ENCODE measurements at regions not wholly inside any gene's neighbourhood (a gene's known extent, or its start where the extent isn't known, plus 50 kb on each side); places are given as distances from the start of the nearest gene placed in this dataset.
A peak's percentile ranks its signal among the peaks of the same experiment; 100 is the strongest.

DNA sequence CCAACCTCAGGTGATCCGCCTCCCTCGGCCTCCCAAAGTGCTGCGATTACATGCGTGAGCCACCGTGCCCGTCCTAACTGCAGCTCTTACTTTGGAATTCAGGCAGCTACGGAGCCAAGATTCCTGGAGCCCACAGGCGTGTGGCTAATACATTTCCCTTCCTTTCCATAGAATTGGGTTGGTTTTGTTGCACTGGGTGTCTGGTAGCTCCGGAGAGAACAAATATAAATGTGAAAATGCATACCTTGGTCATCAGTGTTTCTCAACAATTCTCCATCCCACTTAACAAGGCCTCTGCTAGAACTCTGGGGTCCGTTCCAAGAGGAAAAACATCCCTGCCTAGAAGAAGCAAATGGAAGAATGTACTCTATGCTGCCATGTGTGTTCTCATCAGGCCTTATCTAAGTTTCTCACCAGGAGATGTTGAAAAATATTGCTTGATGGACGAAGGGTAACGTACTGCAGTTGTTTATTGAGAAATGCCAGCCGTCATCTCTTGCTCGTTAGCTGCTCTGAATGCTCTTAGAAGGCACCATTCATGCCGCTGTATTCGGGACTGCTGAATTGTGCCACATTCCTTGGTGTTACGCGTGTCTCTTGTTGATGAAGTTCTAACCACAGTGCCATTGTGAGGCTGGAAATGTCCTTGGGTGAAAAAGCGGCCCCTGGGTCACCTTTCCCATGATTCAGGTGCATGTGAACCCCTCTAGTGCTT, 50.5 kb upstream of the CD99 start:
- no peak for DNase-seq
- 89 to 98% methylated on average over 8 to 19 of the region's 19 CpGs for WGBS, 2 donors (ENCODE audit: low coverage in 1 of 2)
- in situ Hi-C loops (cut with MboI; ENCODE audit: low pct_ligation_motif_present in 1 of 4, low pct_unique_long_range_greater_than_20kb in 1 of 4, low sequenced_read_pairs in 3 of 4) (loop anchor here in 2 of 4 donors (10.0 kb wide), 1 partner anchor 174 kb away; no protein-coding TSS in a partner anchor), intact Hi-C loops (cut with DNase I; ENCODE audit: low total_unique reads) (no loop called here)
- H3K27ac ChIP-seq: no peak overlapping the region
- no peak overlapping the region for H3K4me3 ChIP-seq
- no peaks in the 10 kb centered on the region for H3K27me3 ChIP-seq
- H3K36me3 ChIP-seq: no peaks in the 10 kb centered on the region
- no peaks in the 10 kb centered on the region for H3K4me1 ChIP-seq
- TF ChIP-seq POLR2A (IDR thresholded peaks at IDR 0.05) (no peak), CTCF (IDR thresholded peaks at IDR 0.05) (no peak), POLR2AphosphoS5 (IDR thresholded peaks at IDR 0.05) (no peak), EP300 (IDR thresholded peaks at IDR 0.05; ENCODE audit: low read depth) (no peak)
- H3K9me3 ChIP-seq: no peaks in the 10 kb centered on the region

DNA sequence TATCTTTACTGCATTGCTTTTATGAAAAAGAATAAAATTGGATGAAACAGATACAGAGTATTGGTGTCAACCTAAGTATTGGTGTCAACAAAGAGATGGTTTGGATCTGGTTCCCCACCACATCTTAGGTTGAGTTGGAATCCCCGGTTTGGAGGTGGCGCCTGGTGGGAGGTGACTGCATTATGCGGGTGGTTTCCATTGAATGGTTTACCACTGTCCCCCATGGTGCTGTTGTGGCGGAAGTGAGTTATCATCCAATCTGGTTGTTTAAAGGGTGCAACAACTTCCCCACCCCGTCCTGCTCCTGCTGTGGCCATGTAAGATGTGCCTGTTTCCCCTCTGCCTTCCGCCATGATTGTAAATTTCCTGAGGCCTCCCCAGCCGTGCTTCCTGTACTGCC, 52.8 kb upstream of the CD99 start:
- WGBS, 2 donors (ENCODE audit: low coverage in 1 of 2): 80 to 84% methylated on average over 3 to 7 of the region's 7 CpGs
- Histone ChIP-seq H3K36me3 (no peaks in the 10 kb centered on the region), H3K27me3 (no peaks in the 10 kb centered on the region), H3K9me3 (no peaks in the 10 kb centered on the region), H3K4me3 (no peak overlapping the region), H3K27ac (no peak overlapping the region), H3K4me1 (no peaks in the 10 kb centered on the region)
- intact Hi-C loops (cut with DNase I; ENCODE audit: low total_unique reads): no loop called here
- DNase-seq: no peak
- TF ChIP-seq EP300 (IDR thresholded peaks at IDR 0.05; ENCODE audit: low read depth) (no peak), CTCF (IDR thresholded peaks at IDR 0.05) (no peak), POLR2A (IDR thresholded peaks at IDR 0.05) (no peak), POLR2AphosphoS5 (IDR thresholded peaks at IDR 0.05) (no peak)
- in situ Hi-C loops (cut with MboI; ENCODE audit: low pct_ligation_motif_present in 1 of 4, low pct_unique_long_range_greater_than_20kb in 1 of 4, low sequenced_read_pairs in 3 of 4): no loop called here

- Histone ChIP-seq H3K9me3 (no peaks in the 10 kb centered on the region), H3K4me1 (no peaks in the 10 kb centered on the region), H3K4me3 (no peak overlapping the region), H3K27me3 (no peaks in the 10 kb centered on the region), H3K27ac (peak overlapping the region in 1 of 4 donors; percentile 21), H3K36me3 (no peaks in the 10 kb centered on the region)
- intact Hi-C loops (cut with DNase I; ENCODE audit: low total_unique reads): no loop called here
- TF ChIP-seq POLR2AphosphoS5 (IDR thresholded peaks at IDR 0.05) (no peak), CTCF (IDR thresholded peaks at IDR 0.05) (no peak), EP300 (IDR thresholded peaks at IDR 0.05; ENCODE audit: low read depth) (no peak), POLR2A (IDR thresholded peaks at IDR 0.05) (no peak)
- in situ Hi-C loops (cut with MboI; ENCODE audit: low pct_ligation_motif_present in 1 of 4, low pct_unique_long_range_greater_than_20kb in 1 of 4, low sequenced_read_pairs in 3 of 4): no loop called here
- 85 to 87% methylated on average over 3 of the region's 3 CpGs for WGBS, 2 donors (ENCODE audit: low coverage in 1 of 2)
- DNase-seq: no peak
Measured at GRCh38 chrX:2635342-2635741, 55.8 kb upstream of the CD99 start.

DNA sequence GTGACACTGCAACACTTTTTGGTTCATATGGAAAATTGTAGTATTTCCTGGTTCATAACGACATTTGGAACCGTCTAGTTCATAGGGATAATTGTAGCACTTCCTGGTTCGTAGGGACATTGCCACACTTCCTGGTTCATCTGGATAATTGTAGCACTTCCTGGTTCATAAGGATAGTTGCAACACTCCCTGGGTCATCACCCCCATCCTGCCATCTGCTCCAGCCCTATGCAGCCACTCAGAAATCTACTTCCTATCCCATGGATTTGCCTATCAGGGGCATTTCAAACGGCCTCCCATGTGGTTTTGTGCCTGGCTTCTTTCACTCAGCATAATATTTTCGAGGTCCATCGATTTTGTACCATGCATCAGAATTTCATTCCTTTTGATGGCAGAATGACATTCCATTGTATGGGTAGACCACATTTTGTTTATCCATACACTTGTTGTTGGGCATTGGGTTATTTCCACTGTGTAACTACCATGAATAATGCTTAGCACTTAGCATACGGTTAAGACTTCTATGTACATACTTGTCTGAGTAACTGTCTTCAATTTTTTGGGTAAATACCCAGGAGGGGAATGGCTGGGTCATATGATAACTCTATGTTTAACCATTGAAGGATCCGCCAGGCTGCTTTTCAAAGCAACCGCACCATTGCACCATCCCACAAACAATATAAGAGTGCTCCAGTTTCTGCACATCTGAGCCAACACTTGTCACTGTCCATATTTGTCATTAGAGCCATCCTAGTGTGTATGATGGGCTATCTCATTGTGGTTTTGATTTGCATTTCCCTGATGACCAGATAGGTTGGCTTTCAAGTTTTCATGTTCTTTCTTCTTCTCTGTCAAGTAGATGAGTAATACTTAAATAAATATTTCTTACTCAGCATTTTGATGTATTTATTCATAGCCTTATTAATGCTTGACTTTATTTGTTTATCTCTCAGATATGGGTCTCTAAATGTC, 58.3 kb upstream of the CD99 start:
- H3K36me3 ChIP-seq: peaks cover 0 to 3% (median 0%) of the 10 kb centered on the region in 4 donors

More for the DNA sequence above, 58.3 kb upstream of the CD99 start:
- Histone ChIP-seq H3K27ac (peak overlapping the region in 1 of 4 donors; percentile 71), H3K27me3 (no peaks in the 10 kb centered on the region), H3K4me3 (no peak overlapping the region), H3K4me1 (no peaks in the 10 kb centered on the region), H3K9me3 (no peaks in the 10 kb centered on the region)
- intact Hi-C loops (cut with DNase I; ENCODE audit: low total_unique reads) (no loop called here), in situ Hi-C loops (cut with MboI; ENCODE audit: low pct_ligation_motif_present in 1 of 4, low pct_unique_long_range_greater_than_20kb in 1 of 4, low sequenced_read_pairs in 3 of 4) (no loop called here)
- WGBS, 2 donors (ENCODE audit: low coverage in 1 of 2): 89 to 92% methylated on average over 7 to 9 of the region's 9 CpGs
- no peak for TF ChIP-seq CTCF (IDR thresholded peaks at IDR 0.05)
- DNase-seq: no peak
